Activated T-cell treated with anti-CD3 and anti-CD28 coated beads, Interleukin-2, amount 50 U/mL, for 48 hours (primary cell): ENCODE measurements at regions not wholly inside any gene's neighbourhood (a gene's known extent, or its start where the extent isn't known, plus 50 kb on each side); places are given as distances from the start of the nearest gene placed in this dataset.

Source experiments
- DNase-seq, 2 experiments: peaks; one replicate each; pipeline ENCODE4 v3.0.0-alpha.2; 2020

- no peak for DNase-seq
These were observed 472.8 kb downstream of the CCDC171 start for GRCh38 chr9:16025627-16026026.

DNA sequence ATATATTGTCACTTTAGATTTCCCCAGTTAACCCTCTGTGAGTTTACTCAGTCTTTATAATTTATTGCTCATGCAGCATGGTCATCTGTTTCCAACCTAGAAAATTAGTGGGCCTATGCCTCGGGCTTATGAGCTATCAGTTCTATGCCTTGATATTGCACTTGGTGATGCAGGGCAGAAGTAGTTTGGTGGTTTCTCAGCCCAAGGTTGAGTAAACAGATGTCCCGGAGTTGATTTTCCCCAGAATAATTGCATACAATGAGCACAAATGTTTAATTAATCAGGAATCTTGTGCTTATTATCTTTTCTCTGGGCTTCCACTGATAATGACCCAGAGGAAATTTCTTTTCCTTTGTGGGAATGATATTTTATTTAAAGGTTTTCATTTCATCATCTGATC lies 474.0 kb downstream of the CCDC171 start:
- DNase-seq, result no peak

DNA sequence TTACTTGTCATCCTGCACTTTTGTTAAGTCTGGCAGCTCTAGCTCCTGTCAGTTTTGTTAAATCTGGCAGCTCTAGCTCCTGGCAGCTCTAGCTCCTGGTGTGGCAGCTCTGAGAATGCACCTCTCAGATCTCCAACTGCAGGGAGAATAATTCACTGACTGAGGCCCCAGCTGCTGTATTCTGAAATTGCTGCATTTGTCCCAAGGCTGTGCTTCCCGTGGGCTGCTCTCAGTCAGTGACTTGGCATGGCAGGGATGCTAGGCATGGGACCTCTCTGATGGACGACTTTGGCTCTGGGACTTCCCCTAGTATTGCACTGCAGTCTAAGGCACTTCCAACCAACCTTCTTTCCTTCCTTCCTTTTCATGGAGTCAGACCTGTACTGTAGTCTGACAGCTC lies 475.7 kb downstream of the CCDC171 start:
- DNase-seq, result no peak

GRCh38 chr9:16029046-16029615 lies 476.3 kb downstream of the CCDC171 start:
- DNase-seq, result no peak

- DNase-seq, result no peak
These were observed 477.0 kb downstream of the CCDC171 start for GRCh38 chr9:16029796-16030363.

GRCh38 chr9:16030528-16031185 lies 477.8 kb downstream of the CCDC171 start:
- DNase-seq, result peak; percentile 41 to 43

DNA sequence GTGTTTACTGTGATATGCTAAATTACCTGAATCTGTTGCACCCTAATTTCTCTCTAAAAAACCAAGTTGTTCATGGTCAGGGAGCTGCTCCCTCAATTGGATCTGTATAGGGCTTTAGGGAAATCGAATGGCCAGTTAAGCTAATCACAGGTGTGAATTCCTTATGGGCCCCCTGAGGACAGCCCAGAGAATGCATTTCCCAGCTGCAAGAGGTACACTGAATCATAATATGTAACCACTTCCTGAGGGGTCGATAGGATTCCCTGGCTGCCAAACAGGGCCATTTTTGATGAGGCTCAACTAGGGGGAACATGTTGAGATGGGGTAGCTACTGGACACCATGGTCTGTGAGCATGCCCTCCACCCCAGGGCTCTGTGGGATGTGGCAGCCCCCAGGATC lies 478.6 kb downstream of the CCDC171 start:
- DNase-seq, result no peak

GRCh38 chr9:16031971-16032370 lies 479.1 kb downstream of the CCDC171 start:
- DNase-seq, result no peak

DNA sequence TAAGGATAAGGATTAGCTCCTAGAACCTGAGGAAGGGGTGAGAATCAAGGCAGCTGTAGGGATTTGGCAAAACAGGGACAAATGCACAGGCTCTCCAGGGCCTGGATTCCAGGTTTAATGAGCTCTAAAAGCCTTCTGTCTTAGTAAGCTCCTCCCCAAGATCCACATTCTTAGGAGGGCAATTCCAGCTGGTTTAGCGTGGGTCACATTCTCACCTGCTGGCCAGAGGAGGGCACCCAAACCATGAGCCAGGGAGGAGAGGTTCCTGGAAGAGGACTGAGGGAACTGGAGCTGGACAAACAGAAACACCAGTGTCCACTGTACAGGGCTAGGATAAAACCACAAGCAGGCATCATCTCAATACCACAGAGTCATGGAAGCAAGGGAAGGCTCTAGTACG lies 480.0 kb downstream of the CCDC171 start:
- DNase-seq, result no peak

DNA sequence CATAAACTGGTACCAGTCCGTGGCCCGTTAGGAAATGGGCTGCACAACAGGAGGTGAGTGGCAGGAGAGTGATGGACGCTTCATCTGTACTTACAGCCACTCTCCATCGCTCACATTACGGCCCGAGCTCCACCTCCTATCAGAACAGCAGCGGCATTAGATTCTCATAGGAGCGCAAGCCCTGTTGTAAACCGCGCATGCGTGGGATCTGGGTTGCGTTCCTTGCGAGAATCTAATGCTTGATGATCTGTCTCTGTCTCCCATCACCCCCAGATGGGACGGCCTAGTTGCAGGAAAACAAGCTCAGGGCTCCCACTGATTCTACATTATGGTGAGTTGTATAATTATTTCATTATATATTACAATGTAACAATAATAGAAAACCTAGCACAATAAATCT lies 480.4 kb downstream of the CCDC171 start:
- no peak for DNase-seq

GRCh38 chr9:16033921-16034691 lies 481.3 kb downstream of the CCDC171 start:
- no peak for DNase-seq

DNA sequence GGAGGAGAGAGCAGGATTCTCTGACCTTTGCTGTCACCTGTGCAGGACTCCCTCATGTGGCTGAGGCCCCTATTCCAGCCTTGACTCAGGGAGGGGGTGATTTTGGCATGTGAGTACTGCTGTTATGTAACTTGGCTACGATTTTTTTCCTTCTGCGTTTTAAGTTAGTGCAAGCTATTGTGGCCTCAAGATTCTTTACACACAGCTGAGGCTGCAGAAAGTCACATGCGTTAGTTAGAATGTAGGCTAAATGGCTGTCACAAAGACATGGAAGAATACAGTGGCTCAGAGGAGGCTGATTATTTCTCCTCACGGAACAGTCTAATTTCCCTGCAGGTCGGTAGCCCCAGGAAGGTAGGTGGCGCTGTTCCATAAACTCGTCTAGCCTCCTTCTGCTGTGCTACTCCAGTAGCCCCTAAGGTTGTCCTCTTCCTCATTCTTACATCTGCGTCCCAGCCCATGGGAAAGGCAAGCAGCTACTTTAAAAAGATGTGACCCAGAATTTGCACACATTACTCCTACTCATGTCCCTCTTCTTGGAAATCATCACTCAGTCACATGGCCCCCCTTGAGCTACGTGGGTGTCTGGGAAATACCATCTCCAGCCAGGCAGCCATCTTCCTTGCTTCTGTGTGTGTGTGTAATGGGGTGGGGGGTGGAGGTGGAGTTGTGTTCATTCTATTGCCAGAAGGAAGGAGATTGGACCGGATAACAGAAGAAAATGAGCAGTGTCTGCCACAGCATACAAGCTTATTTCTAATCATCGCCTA lies 486.6 kb downstream of the CCDC171 start:
- peak in 1 of 2 experiments; percentile 25 for DNase-seq

GRCh38 chr9:16039988-16040761 lies 487.3 kb downstream of the CCDC171 start:
- no peak for DNase-seq

GRCh38 chr9:16043756-16044578 lies 491.1 kb downstream of the CCDC171 start:
- DNase-seq, result no peak

- DNase-seq, result no peak
These were observed 491.7 kb downstream of the CCDC171 start for GRCh38 chr9:16044579-16044881.

DNA sequence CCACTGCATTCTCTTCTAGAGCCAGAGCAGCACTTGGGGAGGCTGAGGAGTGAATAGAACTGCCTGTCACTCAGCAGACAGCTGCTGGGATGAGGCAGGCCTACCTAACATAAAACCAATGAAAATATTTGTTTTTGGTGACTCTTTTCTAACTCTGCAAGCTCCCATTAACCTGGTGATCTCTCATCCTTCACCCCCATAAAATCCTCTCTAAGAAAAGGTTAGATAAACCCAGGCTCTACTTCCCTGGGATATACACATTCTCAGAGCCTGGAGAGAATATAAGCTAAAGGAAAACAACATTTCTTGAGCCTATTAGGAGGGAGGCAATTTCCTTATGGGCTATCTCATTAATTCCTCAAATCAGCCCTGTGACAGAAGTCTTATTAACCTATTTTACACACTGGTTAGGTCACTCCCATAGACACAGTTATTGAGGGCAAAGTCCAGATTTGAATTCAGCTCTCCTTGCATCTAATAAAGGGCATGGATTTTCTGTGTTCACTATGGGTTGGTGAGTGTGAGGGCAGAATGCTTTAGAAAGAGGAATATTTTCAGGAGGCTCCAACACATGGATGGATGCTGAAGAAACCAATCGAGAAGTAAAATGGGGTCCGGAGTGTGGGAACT lies 492.9 kb downstream of the CCDC171 start:
- DNase-seq, result no peak

GRCh38 chr9:16046713-16047112 lies 493.9 kb downstream of the CCDC171 start:
- DNase-seq, result no peak

- DNase-seq, result no peak
These were observed 495.3 kb downstream of the CCDC171 start for GRCh38 chr9:16048129-16048528.

GRCh38 chr9:16052146-16052545 lies 499.3 kb downstream of the CCDC171 start:
- no peak for DNase-seq

- no peak for DNase-seq
These were observed 500.1 kb downstream of the CCDC171 start for GRCh38 chr9:16052757-16053530.
